CD14-positive monocyte (primary cell): ENCODE measurements at regions not wholly inside any gene's neighbourhood (a gene's known extent, or its start where the extent isn't known, plus 50 kb on each side); places are given as distances from the start of the nearest gene placed in this dataset.

Source experiments
- DNase-seq, 3 donors: peaks; one replicate each; pipeline ENCODE4 v3.0.0-alpha.2; 2011 to 2022
- H2AFZ ChIP-seq: 2 replicates; pipeline ENCODE4 v1.6.0; 2012; ENCODE audit warnings: mild to moderate bottlenecking, low read depth, low read length, inconsistent platforms; ENCODE audit not compliant: insufficient read depth, poor library complexity, severe bottlenecking
- H3K27ac ChIP-seq, 2 donors: 1 replicate in 1 of 2; 2 replicates in 1 of 2; pipeline ENCODE4 v1.5.1; 2012 to 2013; ENCODE audit warnings: low read length in 2 of 2, control low read depth in 1 of 2, inconsistent platforms in 1 of 2, low read depth in 1 of 2, mild to moderate bottlenecking in 1 of 2
- H3K27me3 ChIP-seq, 2 donors: one replicate each; pipeline versions ENCODE4 v1.6.0 to v1.6.1; 2011 to 2013; ENCODE audit warnings: low read length in 2 of 2; ENCODE audit not compliant: control insufficient read depth in 2 of 2, insufficient read depth in 2 of 2
- H3K36me3 ChIP-seq, 2 donors: replicated peaks in 1 of 2; 1 replicate in 1 of 2; 2 replicates in 1 of 2; pipeline versions ENCODE4 v1.5.1 to v1.6.1; 2012 to 2013; ENCODE audit warnings: low read length in 2 of 2, control low read depth in 1 of 2, inconsistent platforms in 1 of 2, mild to moderate bottlenecking in 1 of 2; ENCODE audit not compliant: insufficient read depth in 2 of 2, control insufficient read depth in 1 of 2
- H3K4me1 ChIP-seq, 2 donors: 1 replicate in 1 of 2; 2 replicates in 1 of 2; pipeline versions ENCODE4 v1.5.1 to v1.6.1; 2012 to 2013; ENCODE audit warnings: low read length in 2 of 2, control low read depth in 1 of 2, inconsistent platforms in 1 of 2, mild to moderate bottlenecking in 1 of 2, moderate library complexity in 1 of 2; ENCODE audit not compliant: insufficient read depth in 2 of 2, control insufficient read depth in 1 of 2
- H3K4me2 ChIP-seq: replicated peaks from 2 replicates; pipeline ENCODE3; 2012; ENCODE audit warnings: low read length, moderate library complexity, mild to moderate bottlenecking; ENCODE audit not compliant: poor library complexity, severe bottlenecking; ENCODE audit errors: extremely low read depth
- H3K4me3 ChIP-seq, 3 experiments: fragments of 200-600 bp in 1 of 3; sonication (generic) in 1 of 3; replicated peaks in 1 of 3; 1 replicate in 2 of 3; 2 replicates in 1 of 3; pipeline ENCODE4 v1.5.1; 2011 to 2013; ENCODE audit warnings: low read length in 3 of 3, mild to moderate bottlenecking in 3 of 3, control low read depth in 2 of 3, low read depth in 2 of 3, inconsistent platforms in 1 of 3, moderate library complexity in 1 of 3
- H3K79me2 ChIP-seq: 2 replicates; pipeline ENCODE4 v1.6.0; 2012; ENCODE audit warnings: mild to moderate bottlenecking, control low read depth, inconsistent platforms, low read length, moderate library complexity; ENCODE audit not compliant: insufficient read depth
- H3K9ac ChIP-seq: 2 replicates; pipeline ENCODE4 v1.6.0; 2017; ENCODE audit warnings: low read length, mild to moderate bottlenecking; ENCODE audit not compliant: insufficient read depth, poor library complexity, severe bottlenecking
- H3K9me3 ChIP-seq, 2 donors: replicated peaks in 1 of 2; 1 replicate in 1 of 2; 2 replicates in 1 of 2; pipeline versions ENCODE4 v1.5.1 to v1.6.1; 2012 to 2013; ENCODE audit warnings: low read length in 2 of 2, control low read depth in 1 of 2; ENCODE audit not compliant: control insufficient read depth in 1 of 2, insufficient read depth in 1 of 2
- H4K20me1 ChIP-seq: 2 replicates; pipeline ENCODE4 v1.6.0; 2012; ENCODE audit warnings: mild to moderate bottlenecking, low read length, control low read depth, moderate library complexity; ENCODE audit not compliant: insufficient read depth
- H3K27ac Mint-ChIP-seq, 7 donors: one replicate each; pipeline ENCODE4 v1.8.0; 2020; ENCODE audit warnings: mild to moderate bottlenecking in 7 of 7, mixed read lengths in 7 of 7, moderate library complexity in 6 of 7, inconsistent platforms in 2 of 7
- H3K27me3 Mint-ChIP-seq, 3 donors: one replicate each; pipeline ENCODE4 v1.8.0; 2021 to 2022; ENCODE audit warnings: low read depth in 3 of 3, mild to moderate bottlenecking in 3 of 3, mixed read lengths in 3 of 3, moderate library complexity in 3 of 3, inconsistent platforms in 1 of 3
- H3K36me3 Mint-ChIP-seq, 2 donors: one replicate each; pipeline ENCODE4 v1.8.0; 2020; ENCODE audit warnings: mixed read lengths in 2 of 2, inconsistent platforms in 1 of 2, mild to moderate bottlenecking in 1 of 2
- H3K4me1 Mint-ChIP-seq: one replicate; pipeline ENCODE4 v1.8.0; 2020; ENCODE audit warnings: mild to moderate bottlenecking, mixed read lengths
- H3K4me3 Mint-ChIP-seq, 2 donors: one replicate each; pipeline ENCODE4 v1.8.0; 2020; ENCODE audit warnings: mild to moderate bottlenecking in 2 of 2, mixed read lengths in 2 of 2, moderate library complexity in 1 of 2
- H3K9me3 Mint-ChIP-seq, 7 donors: one replicate each; pipeline ENCODE4 v1.8.0; 2020 to 2022; ENCODE audit warnings: mixed read lengths in 7 of 7, mild to moderate bottlenecking in 6 of 7, moderate library complexity in 6 of 7, inconsistent platforms in 2 of 7
- WGBS: methylation state at CpG from one replicate; pipeline ENCODE4 v1.1.5; 2013; ENCODE audit warnings: missing lambda C conversion rate; ENCODE audit not compliant: insufficient coverage; 5-methylcytosine and 5-hydroxymethylcytosine counted together
- intact Hi-C, 2 donors: fragments of 100-400 bp; cut with micrococcal nuclease; formaldehyde crosslinking; loops; one replicate each; pipeline versions ENCODE4 v1.15.0 to v1.15.1; 2023
- TF ChIP-seq, protein P1 (sequence below): fragments of 200-600 bp; IDR thresholded peaks from one replicate; pipeline ENCODE4 v1.8.0; 2022; ENCODE audit warnings: antibody characterized with exemption, mild to moderate bottlenecking

DNA sequence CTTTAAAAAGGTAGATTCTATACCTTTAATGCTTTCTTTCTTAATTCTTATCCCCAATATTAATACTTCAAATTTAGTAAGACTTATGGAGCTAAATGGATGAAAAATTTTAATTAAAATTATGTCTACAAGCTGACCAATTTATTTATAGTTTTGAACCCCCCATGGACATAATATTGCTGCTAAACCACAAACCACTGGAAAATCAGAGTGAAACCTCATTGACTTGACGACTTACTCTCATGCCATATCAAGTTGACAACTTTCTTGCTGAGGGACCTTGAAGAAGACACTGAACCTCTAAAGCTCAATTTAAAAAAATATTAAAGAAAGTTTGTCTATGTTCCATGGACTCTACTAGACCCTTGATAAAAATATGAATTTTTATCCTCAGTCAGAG is 653.7 kb downstream of the TLE1 start:
- Histone ChIP-seq H4K20me1 (no peaks in the 10 kb centered on the region), H3K4me2 (no peak overlapping the region), H3K27ac (no peak overlapping the region), H3K79me2 (no peaks in the 10 kb centered on the region), H3K36me3 (no peaks in the 10 kb centered on the region), H3K27me3 (no peaks in the 10 kb centered on the region), H2AFZ (no peak overlapping the region), H3K4me1 (no peaks in the 10 kb centered on the region), H3K4me3 (no peak overlapping the region), H3K9ac (no peak overlapping the region), H3K9me3 (no peaks in the 10 kb centered on the region)
- TF ChIP-seq, protein P1, sequence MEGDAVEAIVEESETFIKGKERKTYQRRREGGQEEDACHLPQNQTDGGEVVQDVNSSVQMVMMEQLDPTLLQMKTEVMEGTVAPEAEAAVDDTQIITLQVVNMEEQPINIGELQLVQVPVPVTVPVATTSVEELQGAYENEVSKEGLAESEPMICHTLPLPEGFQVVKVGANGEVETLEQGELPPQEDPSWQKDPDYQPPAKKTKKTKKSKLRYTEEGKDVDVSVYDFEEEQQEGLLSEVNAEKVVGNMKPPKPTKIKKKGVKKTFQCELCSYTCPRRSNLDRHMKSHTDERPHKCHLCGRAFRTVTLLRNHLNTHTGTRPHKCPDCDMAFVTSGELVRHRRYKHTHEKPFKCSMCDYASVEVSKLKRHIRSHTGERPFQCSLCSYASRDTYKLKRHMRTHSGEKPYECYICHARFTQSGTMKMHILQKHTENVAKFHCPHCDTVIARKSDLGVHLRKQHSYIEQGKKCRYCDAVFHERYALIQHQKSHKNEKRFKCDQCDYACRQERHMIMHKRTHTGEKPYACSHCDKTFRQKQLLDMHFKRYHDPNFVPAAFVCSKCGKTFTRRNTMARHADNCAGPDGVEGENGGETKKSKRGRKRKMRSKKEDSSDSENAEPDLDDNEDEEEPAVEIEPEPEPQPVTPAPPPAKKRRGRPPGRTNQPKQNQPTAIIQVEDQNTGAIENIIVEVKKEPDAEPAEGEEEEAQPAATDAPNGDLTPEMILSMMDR = no peak
- Mint-ChIP-seq H3K9me3 (peaks cover 0 to 6% (median 4%) of the 10 kb centered on the region in 7 donors), H3K27ac (no peak overlapping the region), H3K4me3 (no peak overlapping the region), H3K4me1 (no peaks in the 10 kb centered on the region), H3K36me3 (no peaks in the 10 kb centered on the region), H3K27me3 (peaks cover 0 to 3% (median 2%) of the 10 kb centered on the region in 3 donors)
- intact Hi-C loops = no loop called here
- DNase-seq = no peak
- WGBS = no CpG with 5 or more reads among the region's 1 CpG

DNA sequence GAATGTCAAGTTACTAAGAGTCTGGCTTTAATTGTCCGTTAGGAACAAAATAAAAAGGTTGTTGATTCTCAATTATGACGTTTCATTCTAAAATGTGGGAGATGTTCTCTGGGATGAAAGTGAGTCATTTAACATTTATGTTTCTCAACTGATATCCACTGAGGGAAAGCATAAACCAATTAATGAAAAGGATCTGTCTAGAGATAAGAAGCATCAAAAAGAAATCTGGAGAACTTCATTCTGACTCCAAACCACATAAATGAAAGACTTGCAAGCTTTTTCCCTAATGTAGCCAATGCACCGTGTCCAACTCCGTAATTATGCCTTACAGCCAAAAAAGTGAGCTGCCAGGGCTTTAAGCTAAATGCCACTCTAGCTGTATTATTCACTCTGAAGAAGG is 654.2 kb downstream of the TLE1 start:
- Histone ChIP-seq H2AFZ (no peak overlapping the region), H3K36me3 (no peaks in the 10 kb centered on the region), H3K79me2 (no peaks in the 10 kb centered on the region), H4K20me1 (no peaks in the 10 kb centered on the region), H3K27me3 (no peaks in the 10 kb centered on the region), H3K4me1 (no peaks in the 10 kb centered on the region), H3K9me3 (no peaks in the 10 kb centered on the region), H3K27ac (no peak overlapping the region), H3K4me3 (no peak overlapping the region), H3K4me2 (no peak overlapping the region), H3K9ac (no peak overlapping the region)
- intact Hi-C loops = no loop called here
- DNase-seq = no peak
- Mint-ChIP-seq H3K27me3 (peaks cover 0 to 3% (median 2%) of the 10 kb centered on the region in 3 donors), H3K36me3 (no peaks in the 10 kb centered on the region), H3K27ac (no peak overlapping the region), H3K4me1 (no peaks in the 10 kb centered on the region), H3K9me3 (peaks cover 0 to 6% (median 4%) of the 10 kb centered on the region in 7 donors), H3K4me3 (no peak overlapping the region)
- TF ChIP-seq, protein P1 = no peak
- WGBS = no CpG with 5 or more reads among the region's 4 CpGs
